HG03103 (cell line): ENCODE measurements at regions not wholly inside any gene's neighbourhood (a gene's known extent, or its start where the extent isn't known, plus 50 kb on each side); places are given as distances from the start of the nearest gene placed in this dataset.

ENCODE experiments used
- ATAC-seq: cut with Tn5 transposase; IDR thresholded peaks from one replicate; pipeline ENCODE4 v1.9.1; 2021; ENCODE audit warnings: low read depth; ENCODE audit not compliant: unreplicated experiment

DNA sequence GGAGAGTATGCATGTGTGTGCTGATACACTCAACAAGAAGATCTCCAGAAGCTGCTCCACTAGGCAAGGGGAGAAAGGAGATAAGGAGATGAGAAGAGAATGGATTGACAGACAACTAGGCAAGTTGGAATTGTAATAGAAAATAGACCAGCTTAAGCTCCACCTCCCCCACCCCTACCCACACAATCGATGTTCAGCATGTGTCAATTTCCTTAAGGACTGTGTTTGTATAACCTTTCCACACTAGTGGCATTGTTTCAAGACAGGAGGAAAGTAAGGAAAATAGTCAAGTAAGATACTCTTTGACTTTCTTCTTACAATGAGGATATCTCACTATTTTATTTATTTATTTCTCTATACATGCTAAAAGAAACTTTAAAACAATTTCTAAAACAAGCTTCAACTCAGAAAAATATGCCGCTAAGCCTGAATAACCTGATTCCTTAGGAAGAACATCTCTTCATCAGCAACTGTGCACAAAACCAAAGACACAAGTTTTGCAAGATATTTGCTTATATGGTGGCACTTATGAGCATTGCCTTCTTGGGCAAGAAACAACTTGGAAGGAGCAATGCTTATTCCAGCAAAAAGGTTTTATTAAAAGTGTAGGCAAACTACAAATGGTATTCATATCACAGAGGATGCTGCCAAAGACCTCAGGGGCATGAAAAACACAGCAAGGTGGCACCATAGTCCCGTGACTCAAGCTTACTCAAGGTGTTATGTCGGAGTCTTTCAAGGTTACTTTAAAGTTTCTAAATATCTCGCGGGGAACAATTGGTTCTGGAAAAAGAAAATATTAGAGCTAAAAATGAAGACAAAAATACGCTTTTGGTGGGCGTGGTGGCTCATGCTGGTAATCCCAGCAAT, 249.1 kb downstream of the COL12A1 start:
- no peak for ATAC-seq

DNA sequence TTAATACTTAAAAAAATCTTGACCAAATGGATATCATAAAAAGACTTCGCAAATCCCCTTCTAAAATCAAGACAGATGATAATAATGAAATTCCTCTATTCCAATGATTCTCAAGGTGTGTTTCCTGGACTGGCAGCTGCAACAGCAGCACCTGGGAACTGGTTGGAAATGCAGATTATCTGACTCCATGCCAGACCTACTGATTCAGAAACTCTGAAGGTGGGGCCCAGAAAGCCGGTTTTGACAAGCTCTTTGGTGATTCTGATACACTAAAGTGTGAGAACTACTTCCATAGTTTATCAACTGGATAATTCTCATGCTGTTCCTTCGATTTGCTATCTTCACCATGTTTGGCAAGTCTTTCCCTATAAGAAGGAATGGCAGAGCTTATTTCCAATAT, 252.1 kb downstream of the COL12A1 start:
- no peak for ATAC-seq

DNA sequence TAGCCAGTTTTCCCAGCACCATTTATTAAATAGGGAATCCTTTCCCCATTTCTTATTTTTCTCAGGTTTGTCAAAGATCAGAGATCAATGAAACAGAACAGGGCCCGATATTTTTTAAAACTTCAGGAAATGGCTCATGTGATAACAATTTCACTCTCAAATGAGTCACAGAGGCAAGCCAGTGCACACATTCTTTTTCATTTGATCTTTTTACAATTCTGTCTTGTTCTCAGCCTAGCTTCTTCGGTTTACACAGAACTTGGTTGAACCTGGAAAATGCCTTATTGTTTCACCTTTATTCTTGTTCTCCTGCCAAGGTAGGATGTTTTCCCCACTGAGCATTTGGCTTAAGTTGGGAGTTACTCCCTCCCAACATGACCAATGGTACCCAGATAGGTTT, 258.9 kb downstream of the COL12A1 start:
- ATAC-seq, result no peak

DNA sequence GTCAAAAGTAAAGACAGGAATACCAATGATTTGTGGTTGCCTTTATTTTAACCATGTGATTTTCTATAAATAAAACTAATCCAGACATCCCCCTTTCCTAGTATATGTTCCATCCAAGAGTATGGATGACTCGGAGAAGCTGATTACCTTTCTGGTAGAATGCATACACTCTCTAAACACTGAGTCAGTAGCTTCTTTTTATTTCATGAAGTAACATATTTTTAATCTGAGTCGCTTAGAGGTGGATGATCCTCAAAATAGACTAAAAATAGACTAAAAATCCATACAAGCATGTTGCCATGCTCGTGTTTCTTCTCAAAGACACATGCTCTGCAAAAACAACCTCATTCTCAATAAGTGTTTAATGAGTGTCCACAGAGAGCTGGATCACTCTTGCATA, 263.7 kb downstream of the COL12A1 start:
- no peak for ATAC-seq

DNA sequence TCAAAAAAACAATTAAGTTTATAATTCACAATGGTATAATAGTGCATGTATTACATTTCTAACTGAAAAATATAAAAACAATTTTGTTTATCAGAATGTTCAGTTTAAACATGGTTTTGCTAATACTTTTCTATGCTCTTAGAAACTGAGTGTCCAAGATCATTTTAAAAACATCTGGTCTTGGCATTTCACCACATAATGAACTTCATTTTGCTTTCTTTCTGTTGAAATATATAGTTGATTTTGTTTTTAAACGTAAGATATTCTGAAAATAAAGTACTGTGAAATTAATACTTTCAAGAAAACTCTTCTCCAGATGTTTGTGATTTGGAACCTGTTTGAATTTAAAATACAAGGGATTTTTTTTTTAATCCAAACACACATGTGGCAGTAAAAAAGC, 264.4 kb downstream of the COL12A1 start:
- no peak for ATAC-seq

DNA sequence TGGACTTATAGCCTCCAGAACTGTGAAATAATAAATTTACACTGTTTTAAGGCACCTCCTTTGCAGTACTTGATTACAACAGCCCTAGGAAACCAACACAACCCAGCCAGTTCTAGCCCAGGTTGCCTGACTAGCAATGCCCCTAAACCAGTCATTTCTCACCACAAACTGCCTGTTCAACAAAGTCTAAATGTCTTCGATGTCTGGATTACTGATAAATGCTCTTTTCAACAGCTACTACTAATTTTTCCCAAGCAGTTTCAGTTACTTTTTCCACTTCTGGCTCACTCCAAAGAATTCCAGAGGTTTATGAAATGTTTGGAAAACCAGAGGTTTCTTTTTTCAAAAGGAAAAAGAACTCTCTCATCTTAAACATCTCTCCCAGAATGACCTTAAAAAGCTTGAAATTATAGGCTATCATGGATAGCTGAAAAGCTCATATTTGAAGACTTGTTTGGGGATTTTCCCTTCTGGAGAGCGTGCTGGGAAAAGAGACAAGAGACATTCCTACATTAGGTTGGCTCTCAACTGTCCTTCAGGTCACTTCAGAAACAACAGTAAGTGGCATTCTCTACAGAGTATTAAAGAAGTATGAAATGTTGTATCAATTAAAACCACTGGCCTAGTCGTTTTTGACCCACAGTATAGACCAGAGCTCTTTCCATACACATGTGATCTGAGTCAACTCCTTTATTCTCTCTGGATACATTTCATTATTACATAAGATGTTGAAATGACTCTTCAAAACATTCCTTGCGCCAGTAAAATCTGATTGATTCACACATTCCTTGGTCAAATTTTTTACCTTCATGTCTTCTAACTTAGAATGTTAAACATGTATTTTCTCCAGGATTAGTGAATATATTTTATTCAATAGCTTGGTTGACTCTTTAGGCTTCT, 265.9 kb downstream of the COL12A1 start:
- no peak for ATAC-seq

DNA sequence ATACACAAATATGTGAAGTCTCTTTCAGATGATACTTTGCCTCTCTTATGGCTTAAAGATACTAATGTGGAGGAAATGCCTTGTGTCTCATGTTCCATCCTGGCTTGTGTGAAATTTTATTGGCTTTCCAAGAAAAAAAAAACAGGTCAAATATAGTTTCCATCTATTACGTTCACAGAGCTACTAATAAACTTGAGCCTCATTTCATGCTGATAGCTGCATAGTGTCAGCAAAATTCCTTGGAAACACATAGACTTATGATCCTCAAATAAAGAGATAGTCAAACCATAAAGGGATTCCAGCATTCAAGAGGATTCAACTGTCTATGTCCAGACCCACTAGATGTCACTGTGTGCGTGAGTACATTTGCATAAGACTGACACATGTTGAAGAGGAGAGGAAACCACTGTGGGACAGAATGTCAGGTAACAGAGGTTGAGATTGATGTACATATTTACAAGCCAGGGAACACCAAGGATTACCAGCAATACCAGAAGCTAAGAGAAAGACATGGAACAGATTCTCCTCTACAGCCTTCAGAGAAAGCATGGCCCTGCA, 266.6 kb downstream of the COL12A1 start:
- peak; percentile 58 for ATAC-seq

GRCh38 chr6:74937936-74938335, 267.9 kb downstream of the COL12A1 start:
- ATAC-seq, result no peak

- no peak for ATAC-seq
Observed at GRCh38 chr6:74936886-74937285, 269.0 kb downstream of the COL12A1 start.

DNA sequence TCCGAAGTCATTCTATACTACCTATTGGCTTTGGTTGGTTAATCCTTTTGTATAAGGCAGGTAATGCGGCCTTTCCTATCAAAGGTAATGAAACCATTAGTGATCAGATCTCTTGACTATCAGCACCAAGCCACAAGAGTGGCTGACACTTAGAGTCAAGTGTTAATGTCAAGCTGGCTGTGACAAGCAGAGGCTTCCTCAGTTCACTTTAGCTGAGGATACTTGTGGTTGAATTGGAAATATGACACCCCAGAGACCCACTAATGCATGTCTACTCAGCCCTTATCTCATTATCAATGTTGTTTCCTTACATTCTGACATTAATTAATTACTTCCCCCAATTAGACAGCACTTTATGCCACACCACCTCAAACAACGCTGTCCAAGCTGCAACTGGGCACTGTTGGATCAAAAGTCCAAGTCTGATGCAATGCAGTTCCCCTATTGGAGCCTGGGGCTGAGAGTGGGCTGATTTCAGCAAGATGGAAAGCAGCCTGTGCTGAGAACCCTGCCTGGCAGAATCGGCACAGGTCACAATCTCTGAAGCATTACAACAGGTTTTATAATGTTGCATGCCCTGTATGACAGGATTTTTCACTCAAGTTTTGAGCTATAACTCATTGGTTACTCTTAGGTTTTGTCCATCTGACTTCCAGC, 273.5 kb downstream of the COL12A1 start:
- no peak for ATAC-seq

DNA sequence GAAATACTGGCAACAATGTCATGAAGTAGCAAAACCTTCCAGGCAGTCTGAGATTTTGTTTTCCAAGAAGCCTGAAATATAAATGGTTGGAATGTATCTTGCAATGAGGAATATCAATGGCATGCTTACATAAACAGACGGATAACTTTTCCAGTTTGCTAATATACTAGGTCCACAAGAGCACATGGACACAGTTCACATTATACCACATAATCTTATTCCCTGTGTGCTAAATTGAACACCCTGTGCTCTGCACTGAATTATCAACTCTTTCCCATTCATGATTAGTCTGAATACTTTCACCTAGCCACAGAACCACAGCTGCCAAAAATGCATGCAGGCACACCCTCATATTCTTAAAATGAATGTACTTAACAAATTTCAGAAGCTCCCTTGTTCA, 274.3 kb downstream of the COL12A1 start:
- ATAC-seq, result no peak

- ATAC-seq, result no peak
Observed at GRCh38 chr6:74928203-74928602, 277.6 kb downstream of the COL12A1 start.

DNA sequence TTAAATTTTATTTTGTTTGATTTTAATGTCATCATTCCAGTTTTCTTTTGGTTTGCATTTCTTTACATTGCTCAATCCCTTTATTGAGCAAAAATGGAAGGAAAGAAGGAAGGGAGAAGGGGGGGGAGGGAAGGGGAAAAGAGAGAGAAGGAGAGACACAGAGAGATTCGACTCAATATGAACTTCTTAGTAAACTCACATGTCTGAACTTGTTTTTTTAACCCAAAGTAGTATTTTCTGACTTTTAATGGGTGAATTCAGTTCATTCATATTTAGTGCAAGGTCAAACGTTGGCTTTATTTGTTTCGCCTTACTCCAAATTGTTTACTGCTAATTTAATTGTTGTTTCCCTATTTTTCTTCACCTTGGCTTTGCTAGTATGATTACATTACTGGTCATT, 278.6 kb downstream of the COL12A1 start:
- ATAC-seq, result no peak

GRCh38 chr6:74925683-74926082, 280.2 kb downstream of the COL12A1 start:
- peak; percentile 82 for ATAC-seq

GRCh38 chr6:74914888-74915287, 291.0 kb downstream of the COL12A1 start:
- ATAC-seq, result no peak

DNA sequence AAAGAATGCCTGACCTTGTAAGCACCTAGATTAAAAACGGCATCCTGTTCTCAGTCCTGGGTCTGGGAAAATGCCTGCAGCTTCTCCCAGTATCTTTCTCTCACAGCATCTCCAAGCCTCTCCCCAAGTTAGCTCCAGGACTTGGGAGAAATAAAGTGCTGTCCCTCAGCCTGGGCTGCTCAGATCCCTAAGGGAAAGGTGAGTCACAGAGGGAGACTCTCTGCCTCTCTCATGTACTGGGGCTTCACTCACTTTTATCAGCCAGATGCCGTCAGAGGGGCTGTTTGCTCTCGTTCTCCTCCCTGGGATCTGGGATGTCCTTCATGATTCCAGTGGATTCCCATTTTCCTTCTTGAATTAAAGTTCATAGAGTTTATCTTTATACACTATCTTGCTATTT, 293.6 kb downstream of the COL12A1 start:
- no peak for ATAC-seq

DNA sequence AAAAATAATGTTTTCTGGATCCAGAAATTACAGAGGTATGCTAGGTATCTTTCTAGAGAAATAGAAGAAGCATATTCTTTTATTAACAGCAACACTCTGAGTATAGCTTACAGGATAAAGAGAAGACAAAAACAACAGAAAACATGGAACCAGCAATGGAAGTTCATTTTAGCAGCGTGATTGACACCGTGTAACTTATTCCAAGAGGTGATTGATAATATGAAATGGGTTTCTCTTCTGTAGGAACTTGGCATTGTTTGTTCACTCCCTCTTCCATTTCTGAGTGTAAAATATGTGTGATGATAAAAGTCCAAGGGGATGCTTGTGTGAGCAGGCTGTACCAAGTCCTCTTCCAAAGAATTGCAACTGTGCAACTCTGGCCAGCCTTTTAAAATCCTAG, 303.0 kb downstream of the COL12A1 start:
- no peak for ATAC-seq

- no peak for ATAC-seq
Observed at GRCh38 chr6:74902089-74902488, 303.8 kb downstream of the COL12A1 start.

DNA sequence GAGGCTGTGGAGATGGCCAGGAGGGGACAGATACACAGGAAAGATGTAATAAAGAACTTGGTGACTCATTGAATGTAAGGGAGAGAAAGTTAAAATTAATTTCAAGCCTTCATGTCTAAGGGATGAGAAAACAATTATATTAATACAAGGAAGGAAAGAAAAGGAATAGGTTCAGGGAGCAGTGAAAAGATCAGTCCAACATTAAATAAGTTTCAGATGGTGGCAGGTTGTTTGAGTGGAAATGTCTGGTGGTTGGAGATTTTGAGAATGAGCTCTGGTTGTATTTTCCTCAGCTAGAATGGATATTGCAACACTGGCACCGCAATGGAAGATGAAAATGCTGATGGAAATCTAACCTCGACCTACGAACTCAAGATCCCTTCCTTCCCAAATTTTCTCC, 304.3 kb downstream of the COL12A1 start:
- ATAC-seq, result no peak

- no peak for ATAC-seq
Observed at GRCh38 chr6:74899416-74899815, 306.4 kb downstream of the COL12A1 start.

GRCh38 chr6:74892091-74892490, 313.8 kb downstream of the COL12A1 start:
- no peak for ATAC-seq
